Activated naive CD4-positive, alpha-beta T cell treated with anti-CD3 and anti-CD28 coated beads, Interleukin-2, amount 10 ng/mL, durations not matched to agents 7 days and 5 days (primary cell): ENCODE measurements at regions not wholly inside any gene's neighbourhood (a gene's known extent, or its start where the extent isn't known, plus 50 kb on each side); places are given as distances from the start of the nearest gene placed in this dataset.

Source experiments
- CTCF ChIA-PET: fragments of 350-600 bp; sonication (Branson Sonifier 250); formaldehyde crosslinking; loops from one replicate; lab custom pipeline; 2021; ENCODE audit warnings: antibody characterized with exemption; lab: Charles Lee
- DNase-seq: peaks from one replicate; pipeline ENCODE4 v3.0.0-alpha.2; 2020
- H3K27ac Mint-ChIP-seq: one replicate; pipeline ENCODE4 v1.8.0; 2021; ENCODE audit warnings: mild to moderate bottlenecking, moderate library complexity, mixed read lengths
- H3K27me3 Mint-ChIP-seq: one replicate; pipeline ENCODE4 v1.8.0; 2021; ENCODE audit warnings: mild to moderate bottlenecking, mixed read lengths
- H3K36me3 Mint-ChIP-seq: one replicate; pipeline ENCODE4 v1.8.0; 2021; ENCODE audit warnings: mixed read lengths
- H3K4me1 Mint-ChIP-seq: one replicate; pipeline ENCODE4 v1.8.0; 2021; ENCODE audit warnings: mixed read lengths
- H3K4me3 Mint-ChIP-seq: one replicate; pipeline ENCODE4 v1.8.0; 2021; ENCODE audit warnings: mild to moderate bottlenecking, moderate library complexity, mixed read lengths
- H3K9me3 Mint-ChIP-seq: one replicate; pipeline ENCODE4 v1.8.0; 2021; ENCODE audit warnings: mixed read lengths

- peaks cover 8% of the 10 kb centered on the region for H3K27me3 Mint-ChIP-seq
Observed at GRCh38 chr1:37305841-37306240, 168.5 kb upstream of the ZC3H12A start.

GRCh38 chr1:37306461-37306860 lies 167.9 kb upstream of the ZC3H12A start:
- DNase-seq: no peak
- H3K9me3 Mint-ChIP-seq: no peaks in the 10 kb centered on the region
- no peak overlapping the region for H3K4me3 Mint-ChIP-seq
- no peak overlapping the region for H3K27ac Mint-ChIP-seq
- no peaks in the 10 kb centered on the region for H3K4me1 Mint-ChIP-seq
- CTCF ChIA-PET: no interaction called here
- H3K27me3 Mint-ChIP-seq: peaks cover 8% of the 10 kb centered on the region
- no peaks in the 10 kb centered on the region for H3K36me3 Mint-ChIP-seq

More at GRCh38 chr1:37305841-37306240, 168.5 kb upstream of the ZC3H12A start:
- Mint-ChIP-seq H3K4me1 (no peaks in the 10 kb centered on the region), H3K36me3 (no peaks in the 10 kb centered on the region), H3K9me3 (no peaks in the 10 kb centered on the region), H3K4me3 (no peak overlapping the region), H3K27ac (no peak overlapping the region)
- CTCF ChIA-PET: no interaction called here
- no peak for DNase-seq

DNA sequence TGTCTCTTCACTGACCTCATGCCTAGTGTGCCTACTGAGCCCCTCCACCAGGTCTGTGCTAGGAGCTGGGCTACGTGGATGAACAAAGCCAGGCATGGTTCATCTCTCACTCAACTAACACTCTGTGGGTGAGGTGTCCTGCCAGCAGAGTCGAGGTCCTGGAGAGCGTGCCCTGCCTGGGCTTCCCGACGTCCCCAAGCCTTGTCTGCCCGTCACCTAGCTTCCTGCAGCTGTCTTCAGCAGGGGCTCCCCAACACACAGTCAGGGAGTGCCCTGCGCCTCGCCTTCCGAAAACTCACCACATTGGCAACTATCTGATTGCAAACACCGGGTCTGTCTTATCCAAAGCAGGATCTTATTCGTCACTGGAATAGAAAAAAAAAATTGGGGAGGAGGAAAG lies 167.5 kb upstream of the ZC3H12A start:
- H3K27ac Mint-ChIP-seq: peak overlapping the region; percentile 16
- no peak for DNase-seq
- no peaks in the 10 kb centered on the region for H3K9me3 Mint-ChIP-seq
- peaks cover 8% of the 10 kb centered on the region for H3K27me3 Mint-ChIP-seq
- no peaks in the 10 kb centered on the region for H3K36me3 Mint-ChIP-seq
- CTCF ChIA-PET: no interaction called here
- H3K4me3 Mint-ChIP-seq: no peak overlapping the region
- no peaks in the 10 kb centered on the region for H3K4me1 Mint-ChIP-seq

- no peak for DNase-seq
- Mint-ChIP-seq H3K9me3 (no peaks in the 10 kb centered on the region), H3K27me3 (peaks cover 11% of the 10 kb centered on the region), H3K36me3 (no peaks in the 10 kb centered on the region), H3K4me3 (no peak overlapping the region), H3K4me1 (no peaks in the 10 kb centered on the region), H3K27ac (no peak overlapping the region)
- CTCF ChIA-PET: interaction anchor here (0.6 kb wide), 1 partner anchor 9 kb away, joined by 3 read pairs; no protein-coding TSS in a partner anchor
Observed at GRCh38 chr1:37308031-37308960, 166.1 kb upstream of the ZC3H12A start.

DNA sequence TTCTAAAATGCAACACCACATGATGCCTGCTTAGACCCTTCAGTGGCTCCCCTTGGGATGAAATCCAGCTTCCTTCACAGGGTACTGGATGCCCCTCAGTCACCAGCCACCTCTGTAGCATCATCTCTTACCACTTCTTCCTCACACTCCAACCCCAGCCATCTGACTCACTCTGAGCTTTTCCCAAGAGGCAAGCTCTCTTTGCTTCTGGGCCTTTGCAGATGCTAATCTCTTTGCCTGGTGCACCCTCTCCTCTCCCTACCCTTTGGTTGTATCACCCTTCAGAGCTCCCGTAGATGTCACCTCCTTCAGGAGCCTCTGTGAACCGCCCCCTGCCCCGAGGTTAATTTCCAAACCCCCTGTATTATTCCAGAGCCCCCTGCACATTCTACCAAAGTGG lies 164.8 kb upstream of the ZC3H12A start:
- Mint-ChIP-seq H3K9me3 (no peaks in the 10 kb centered on the region), H3K4me1 (no peaks in the 10 kb centered on the region), H3K27ac (no peak overlapping the region), H3K36me3 (no peaks in the 10 kb centered on the region), H3K4me3 (no peak overlapping the region), H3K27me3 (peaks cover 20% of the 10 kb centered on the region)
- CTCF ChIA-PET: no interaction called here
- DNase-seq: no peak

DNA sequence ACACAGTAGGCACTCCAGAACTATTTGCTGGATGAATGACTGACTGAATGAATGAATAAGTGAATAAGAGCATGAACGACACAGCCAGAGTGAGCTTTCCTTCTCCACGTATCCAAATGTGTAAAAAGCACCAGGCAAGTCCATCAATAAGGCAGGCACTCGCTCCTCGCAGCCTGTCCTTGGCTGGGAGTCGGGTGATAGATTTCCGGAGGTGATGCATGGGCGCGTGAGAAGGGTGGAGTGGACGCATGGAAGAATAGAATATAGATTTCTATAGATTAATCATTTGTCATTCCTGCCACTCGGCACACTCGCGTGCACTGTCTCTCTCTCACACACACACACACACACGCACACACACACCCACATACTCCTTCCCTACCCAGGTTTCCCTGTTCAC lies 164.3 kb upstream of the ZC3H12A start:
- Mint-ChIP-seq H3K36me3 (no peaks in the 10 kb centered on the region), H3K27me3 (peaks cover 25% of the 10 kb centered on the region), H3K4me1 (no peaks in the 10 kb centered on the region), H3K27ac (no peak overlapping the region), H3K4me3 (no peak overlapping the region), H3K9me3 (no peaks in the 10 kb centered on the region)
- CTCF ChIA-PET: no interaction called here
- DNase-seq: no peak

GRCh38 chr1:37315371-37315846 lies 159.0 kb upstream of the ZC3H12A start:
- CTCF ChIA-PET: no interaction called here
- no peak overlapping the region for H3K27ac Mint-ChIP-seq

GRCh38 chr1:37317870-37318467 lies 156.4 kb upstream of the ZC3H12A start:
- no peaks in the 10 kb centered on the region for H3K9me3 Mint-ChIP-seq
- H3K4me3 Mint-ChIP-seq: no peak overlapping the region
- H3K4me1 Mint-ChIP-seq: no peaks in the 10 kb centered on the region
- H3K27me3 Mint-ChIP-seq: peaks cover 69% of the 10 kb centered on the region
- CTCF ChIA-PET: no interaction called here
- no peak for DNase-seq
- no peak overlapping the region for H3K27ac Mint-ChIP-seq
- H3K36me3 Mint-ChIP-seq: no peaks in the 10 kb centered on the region

More at GRCh38 chr1:37315371-37315846, 159.0 kb upstream of the ZC3H12A start:
- Mint-ChIP-seq H3K4me1 (no peaks in the 10 kb centered on the region), H3K4me3 (no peak overlapping the region), H3K36me3 (no peaks in the 10 kb centered on the region), H3K9me3 (no peaks in the 10 kb centered on the region), H3K27me3 (peaks cover 62% of the 10 kb centered on the region)
- DNase-seq: no peak

DNA sequence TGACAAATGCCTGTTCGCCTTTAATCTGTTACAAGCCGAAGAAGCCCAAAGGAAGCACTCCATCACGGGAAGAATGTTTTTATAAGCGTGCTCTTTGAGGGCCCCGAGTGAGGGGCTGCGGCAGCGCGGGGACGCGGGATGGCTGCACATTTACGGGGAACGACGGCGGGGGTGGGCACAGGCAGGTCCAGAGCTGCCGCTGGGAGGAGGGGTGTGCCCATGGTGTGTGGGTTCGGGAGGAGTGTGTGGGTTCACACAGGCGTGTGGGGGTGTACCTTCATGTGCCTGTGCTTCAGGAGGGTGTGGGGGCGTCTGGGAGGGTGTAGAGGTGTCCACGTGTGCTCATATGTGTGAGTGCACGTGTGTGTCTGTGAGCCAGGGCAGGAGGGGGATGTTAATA lies 155.9 kb upstream of the ZC3H12A start:
- Mint-ChIP-seq H3K4me3 (no peak overlapping the region), H3K9me3 (no peaks in the 10 kb centered on the region), H3K4me1 (no peaks in the 10 kb centered on the region), H3K27me3 (peaks cover 63% of the 10 kb centered on the region), H3K27ac (no peak overlapping the region), H3K36me3 (no peaks in the 10 kb centered on the region)
- no peak for DNase-seq
- CTCF ChIA-PET: no interaction called here

GRCh38 chr1:37319284-37319683 lies 155.1 kb upstream of the ZC3H12A start:
- Mint-ChIP-seq H3K27ac (no peak overlapping the region), H3K9me3 (peaks cover 2% of the 10 kb centered on the region), H3K36me3 (no peaks in the 10 kb centered on the region), H3K4me1 (no peaks in the 10 kb centered on the region), H3K27me3 (peaks cover 57% of the 10 kb centered on the region), H3K4me3 (no peak overlapping the region)
- CTCF ChIA-PET: no interaction called here
- no peak for DNase-seq

GRCh38 chr1:37323486-37324377 lies 150.6 kb upstream of the ZC3H12A start:
- no peak overlapping the region for H3K27ac Mint-ChIP-seq
- H3K36me3 Mint-ChIP-seq: no peaks in the 10 kb centered on the region
- CTCF ChIA-PET: interaction anchor here (0.6 to 0.7 kb wide), 2 partner anchors 1280 to 1314 kb away, joined by 3 to 5 read pairs; no protein-coding TSS in a partner anchor
- peaks cover 2% of the 10 kb centered on the region for H3K9me3 Mint-ChIP-seq
- peak; percentile 52 for DNase-seq
- H3K4me1 Mint-ChIP-seq: no peaks in the 10 kb centered on the region
- H3K27me3 Mint-ChIP-seq: peaks cover 21% of the 10 kb centered on the region
- H3K4me3 Mint-ChIP-seq: no peak overlapping the region

GRCh38 chr1:37325010-37325409 lies 149.4 kb upstream of the ZC3H12A start:
- Mint-ChIP-seq H3K36me3 (no peaks in the 10 kb centered on the region), H3K27me3 (peaks cover 13% of the 10 kb centered on the region), H3K4me1 (no peaks in the 10 kb centered on the region), H3K27ac (no peak overlapping the region), H3K9me3 (peaks cover 2% of the 10 kb centered on the region), H3K4me3 (no peak overlapping the region)
- DNase-seq: no peak
- CTCF ChIA-PET: no interaction called here

DNA sequence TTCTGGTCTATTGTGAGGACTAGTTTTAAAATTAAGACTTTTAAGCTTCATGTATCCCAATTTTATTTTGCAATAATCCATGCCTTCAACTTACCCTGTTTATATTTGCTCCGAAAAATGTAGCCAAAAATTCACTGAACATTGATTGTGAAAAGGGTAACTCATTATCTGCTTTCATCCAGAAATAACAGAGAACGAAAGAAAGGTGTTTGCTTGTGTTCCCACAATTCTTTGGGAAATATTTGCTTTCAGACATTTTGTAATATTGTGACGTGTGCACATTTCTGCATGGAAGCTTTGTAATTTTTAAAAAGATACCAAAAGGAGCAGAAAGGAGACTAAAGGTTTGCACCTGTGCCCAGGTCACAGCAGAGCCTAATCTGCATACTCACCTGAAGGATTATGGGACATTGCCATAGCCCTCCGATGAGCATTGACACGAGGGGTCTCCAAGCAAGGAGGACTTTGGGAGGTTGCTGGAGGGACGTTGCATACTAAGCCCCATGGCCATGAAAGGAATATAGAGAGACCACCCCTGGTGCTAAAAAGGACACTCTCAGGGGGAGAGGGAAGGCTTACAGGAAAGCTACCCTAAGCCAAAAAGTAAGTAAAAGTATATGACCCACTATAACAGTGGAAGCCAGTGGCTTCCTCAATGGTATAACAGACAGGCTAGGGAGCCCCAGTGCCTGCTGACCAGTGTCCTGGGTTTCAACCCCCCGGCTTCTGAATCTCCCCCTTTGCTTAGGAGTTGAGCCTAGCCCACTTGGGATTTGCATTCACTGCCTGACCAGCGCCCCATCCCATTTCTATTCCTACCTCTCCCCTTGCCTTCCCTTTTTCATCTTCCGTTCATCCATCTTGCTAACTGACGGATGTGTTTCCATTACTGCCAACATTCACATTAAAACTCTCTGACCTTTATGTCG lies 148.6 kb upstream of the ZC3H12A start:
- DNase-seq: no peak
- CTCF ChIA-PET: no interaction called here
- Mint-ChIP-seq H3K4me3 (no peak overlapping the region), H3K27me3 (peaks cover 13% of the 10 kb centered on the region), H3K4me1 (no peaks in the 10 kb centered on the region), H3K36me3 (no peaks in the 10 kb centered on the region), H3K27ac (no peak overlapping the region), H3K9me3 (peaks cover 2% of the 10 kb centered on the region)
